ENCODE measurements at regions not wholly inside any gene's neighbourhood (a gene's known extent, or its start where the extent isn't known, plus 50 kb on each side); places are given as distances from the start of the nearest gene placed in this dataset.

DNA sequence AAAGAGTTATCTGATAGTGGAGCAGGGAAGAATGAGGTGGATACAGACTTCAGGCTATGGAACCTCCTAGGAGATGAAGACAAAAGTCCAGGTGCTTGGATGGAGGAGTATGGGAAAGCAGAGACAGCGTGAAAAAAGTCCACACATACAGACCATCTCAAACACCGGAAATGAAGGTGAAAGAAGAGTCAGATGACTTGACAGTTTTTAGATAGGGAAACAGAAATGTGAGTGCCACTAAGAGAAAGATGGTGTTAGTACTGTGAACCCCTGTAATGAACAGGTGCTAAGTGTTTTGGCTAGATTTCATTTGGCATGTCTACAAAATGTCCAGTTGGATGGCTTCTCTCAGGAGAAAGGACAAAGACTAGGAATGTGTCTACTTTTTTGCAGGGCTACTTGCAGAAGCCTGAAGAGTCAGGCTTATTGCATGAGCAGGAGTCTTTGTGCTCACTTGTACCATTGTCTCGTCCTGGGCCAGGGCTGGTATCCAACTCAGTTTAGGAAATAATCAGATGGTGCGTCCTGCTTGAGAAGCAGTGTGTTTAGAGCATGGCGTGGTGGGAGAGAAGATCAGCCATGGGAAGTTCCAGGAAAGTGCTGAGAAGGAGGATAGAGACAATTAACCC, 90.6 kb upstream of the STARD4 start:
- TF ChIP-seq, protein P1, sequence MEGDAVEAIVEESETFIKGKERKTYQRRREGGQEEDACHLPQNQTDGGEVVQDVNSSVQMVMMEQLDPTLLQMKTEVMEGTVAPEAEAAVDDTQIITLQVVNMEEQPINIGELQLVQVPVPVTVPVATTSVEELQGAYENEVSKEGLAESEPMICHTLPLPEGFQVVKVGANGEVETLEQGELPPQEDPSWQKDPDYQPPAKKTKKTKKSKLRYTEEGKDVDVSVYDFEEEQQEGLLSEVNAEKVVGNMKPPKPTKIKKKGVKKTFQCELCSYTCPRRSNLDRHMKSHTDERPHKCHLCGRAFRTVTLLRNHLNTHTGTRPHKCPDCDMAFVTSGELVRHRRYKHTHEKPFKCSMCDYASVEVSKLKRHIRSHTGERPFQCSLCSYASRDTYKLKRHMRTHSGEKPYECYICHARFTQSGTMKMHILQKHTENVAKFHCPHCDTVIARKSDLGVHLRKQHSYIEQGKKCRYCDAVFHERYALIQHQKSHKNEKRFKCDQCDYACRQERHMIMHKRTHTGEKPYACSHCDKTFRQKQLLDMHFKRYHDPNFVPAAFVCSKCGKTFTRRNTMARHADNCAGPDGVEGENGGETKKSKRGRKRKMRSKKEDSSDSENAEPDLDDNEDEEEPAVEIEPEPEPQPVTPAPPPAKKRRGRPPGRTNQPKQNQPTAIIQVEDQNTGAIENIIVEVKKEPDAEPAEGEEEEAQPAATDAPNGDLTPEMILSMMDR (IDR thresholded peaks at IDR 0.05), result no peak
- TF ChIP-seq POLR2A (IDR thresholded peaks at IDR 0.05), result no peak
- TF ChIP-seq POLR2AphosphoS5 (IDR thresholded peaks at IDR 0.05), result no peak

Measured in breast epithelium (tissue), 3 donors.